ENCODE measurements at regions not wholly inside any gene's neighbourhood (a gene's known extent, or its start where the extent isn't known, plus 50 kb on each side); places are given as distances from the start of the nearest gene placed in this dataset.

DNA sequence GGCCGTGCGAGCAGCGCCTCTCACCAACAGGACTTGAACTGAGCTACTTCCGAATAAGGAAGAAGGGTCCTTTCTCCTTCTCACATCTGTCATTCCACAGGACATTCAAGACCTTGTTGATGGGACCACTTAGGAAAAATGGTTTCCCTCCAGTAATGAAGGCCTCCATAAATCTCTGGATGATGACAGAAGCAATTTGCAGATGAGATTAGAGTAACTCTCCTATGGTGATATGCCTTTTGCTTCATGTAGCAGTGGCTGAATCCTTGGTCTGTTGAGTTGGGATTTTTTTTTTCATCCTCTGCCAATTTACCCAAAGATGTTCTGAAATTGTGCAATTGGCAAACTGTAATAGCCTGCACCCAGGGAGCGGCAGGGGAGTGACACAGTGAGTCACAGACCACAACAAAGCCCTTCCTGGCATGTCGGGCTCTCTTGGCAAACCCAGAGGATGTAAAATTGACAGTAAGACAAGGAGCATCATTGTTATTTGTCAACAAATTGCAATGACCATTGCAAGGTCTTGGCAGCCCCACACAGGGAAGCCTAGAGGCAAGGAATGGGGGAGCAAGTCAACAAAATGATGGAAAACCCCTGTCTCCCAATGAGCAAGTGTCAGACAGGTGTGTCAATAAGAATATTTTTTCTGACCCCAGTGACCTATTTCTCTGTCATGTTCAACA, 275.9 kb downstream of the ACTL7B start:
- Histone ChIP-seq H2AK5ac (ENCODE audit: low read length, severe bottlenecking) (no peak overlapping the region), H3K23ac (ENCODE audit: low read length in 2 of 2) (no peak overlapping the region), H3K4me2 (ENCODE audit: low read length, poor library complexity, severe bottlenecking) (no peak overlapping the region), H3K18ac (ENCODE audit: low read depth in 1 of 2, low read length in 2 of 2) (no peak overlapping the region), H2BK120ac (ENCODE audit: low read depth, low read length) (no peak overlapping the region), H2BK5ac (ENCODE audit: low read depth, low read length, poor library complexity, severe bottlenecking) (no peak overlapping the region), H3K4me3 (ENCODE audit: insufficient read depth in 1 of 2, low read depth in 1 of 2, low read length in 2 of 2) (no peak overlapping the region), H3K9me3 (ENCODE audit: control insufficient read depth, low read length) (no peaks in the 10 kb centered on the region), H2BK15ac (ENCODE audit: low read depth, poor library complexity, severe bottlenecking) (no peak overlapping the region), H3K9ac (ENCODE audit: low read length) (no peak overlapping the region), H4K91ac (ENCODE audit: low read length) (no peak overlapping the region), H2AFZ (ENCODE audit: low read depth, low read length) (no peak overlapping the region), H3K79me1 (replicated peaks; ENCODE audit: low read length, poor library complexity, severe bottlenecking) (no peaks in the 10 kb centered on the region), H3K36me3 (ENCODE audit: control insufficient read depth in 1 of 2, insufficient read depth in 2 of 2, low read depth in 1 of 2, low read length in 2 of 2) (no peaks in the 10 kb centered on the region), H3K27me3 (ENCODE audit: control insufficient read depth in 1 of 2, insufficient read depth in 1 of 2, low read length in 2 of 2) (peaks cover 0 to 21% of the 10 kb centered on the region in 2 experiments), H3K14ac (ENCODE audit: low read length in 2 of 2) (no peak overlapping the region), H3K4me1 (ENCODE audit: control insufficient read depth, insufficient read depth, low read depth, low read length) (no peaks in the 10 kb centered on the region), H3K27ac (ENCODE audit: low read length, poor library complexity, severe bottlenecking) (no peak overlapping the region), H4K8ac (ENCODE audit: low read length) (no peak overlapping the region), H2BK12ac (ENCODE audit: low read length in 2 of 2) (no peak overlapping the region), H3K4ac (ENCODE audit: low read depth in 1 of 2, low read length in 2 of 2) (no peak overlapping the region)
- no peak for DNase-seq
- WGBS, result 84% methylated on average over 6 of the region's 6 CpGs

DNA sequence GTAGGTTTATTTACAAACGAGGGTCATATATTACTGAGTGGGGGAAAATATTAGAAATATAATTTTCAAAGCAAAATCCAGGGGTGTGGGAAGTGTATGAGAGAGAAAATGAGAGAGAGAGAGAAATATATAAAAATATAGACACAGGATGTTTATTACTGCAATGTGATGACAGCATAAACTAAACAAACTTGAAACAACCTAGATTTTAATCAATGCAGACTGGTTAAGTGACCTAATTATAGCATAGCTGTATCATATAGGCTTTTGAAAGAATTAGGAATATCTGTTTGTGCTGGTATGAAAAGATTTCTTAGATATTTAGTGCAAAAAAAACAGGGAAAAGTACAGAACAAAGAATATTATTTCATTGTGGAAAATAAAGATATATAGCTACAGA, 280.5 kb downstream of the ACTL7B start:
- Histone ChIP-seq H2BK12ac (ENCODE audit: low read length in 2 of 2) (no peak overlapping the region), H2AK5ac (ENCODE audit: low read length, severe bottlenecking) (no peak overlapping the region), H3K14ac (ENCODE audit: low read length in 2 of 2) (no peak overlapping the region), H3K23ac (ENCODE audit: low read length in 2 of 2) (no peak overlapping the region), H3K79me1 (replicated peaks; ENCODE audit: low read length, poor library complexity, severe bottlenecking) (no peaks in the 10 kb centered on the region), H3K27ac (ENCODE audit: low read length, poor library complexity, severe bottlenecking) (no peak overlapping the region), H2BK15ac (ENCODE audit: low read depth, poor library complexity, severe bottlenecking) (no peak overlapping the region), H3K9me3 (ENCODE audit: control insufficient read depth, low read length) (no peaks in the 10 kb centered on the region), H3K4me3 (ENCODE audit: insufficient read depth in 1 of 2, low read depth in 1 of 2, low read length in 2 of 2) (no peak overlapping the region), H3K27me3 (ENCODE audit: control insufficient read depth in 1 of 2, insufficient read depth in 1 of 2, low read length in 2 of 2) (peaks cover 0 to 21% of the 10 kb centered on the region in 2 experiments), H3K9ac (ENCODE audit: low read length) (no peak overlapping the region), H4K8ac (ENCODE audit: low read length) (no peak overlapping the region), H3K36me3 (ENCODE audit: control insufficient read depth in 1 of 2, insufficient read depth in 2 of 2, low read depth in 1 of 2, low read length in 2 of 2) (no peaks in the 10 kb centered on the region), H3K4me2 (ENCODE audit: low read length, poor library complexity, severe bottlenecking) (no peak overlapping the region), H2BK5ac (ENCODE audit: low read depth, low read length, poor library complexity, severe bottlenecking) (no peak overlapping the region), H3K4me1 (ENCODE audit: control insufficient read depth, insufficient read depth, low read depth, low read length) (no peaks in the 10 kb centered on the region), H3K4ac (ENCODE audit: low read depth in 1 of 2, low read length in 2 of 2) (no peak overlapping the region), H4K91ac (ENCODE audit: low read length) (no peak overlapping the region), H2AFZ (ENCODE audit: low read depth, low read length) (no peak overlapping the region), H3K18ac (ENCODE audit: low read depth in 1 of 2, low read length in 2 of 2) (no peak overlapping the region), H2BK120ac (ENCODE audit: low read depth, low read length) (no peak overlapping the region)
- DNase-seq, result peak; percentile 21
- WGBS, result 88% methylated on average over 1 of the region's 1 CpG

DNA sequence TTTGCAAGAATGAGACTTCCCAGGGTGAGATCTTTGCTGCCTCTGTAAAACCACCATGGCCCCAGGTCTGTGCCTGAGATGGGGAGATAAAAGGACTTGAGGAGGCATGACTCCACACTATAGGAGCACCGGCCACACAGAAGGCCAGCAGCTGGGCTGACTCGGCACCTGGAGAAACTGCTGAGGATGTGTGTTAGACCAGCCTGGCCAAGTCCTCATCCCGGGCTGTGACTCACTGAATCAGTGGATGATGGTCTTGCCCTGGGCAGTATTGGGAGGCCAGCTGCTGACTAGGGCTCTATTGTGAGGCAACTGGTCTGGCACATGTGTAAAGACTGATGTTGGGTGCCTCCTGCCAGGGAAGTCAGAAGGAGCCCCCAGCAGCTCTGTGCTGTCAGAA, 286.2 kb downstream of the ACTL7B start:
- Histone ChIP-seq H3K4me3 (ENCODE audit: insufficient read depth in 1 of 2, low read depth in 1 of 2, low read length in 2 of 2) (no peak overlapping the region), H3K9ac (ENCODE audit: low read length) (no peak overlapping the region), H3K27ac (ENCODE audit: low read length, poor library complexity, severe bottlenecking) (no peak overlapping the region), H3K27me3 (ENCODE audit: control insufficient read depth in 1 of 2, insufficient read depth in 1 of 2, low read length in 2 of 2) (no peaks in the 10 kb centered on the region), H3K4ac (ENCODE audit: low read depth in 1 of 2, low read length in 2 of 2) (peak overlapping the region; percentile 17 to 59), H3K23ac (ENCODE audit: low read length in 2 of 2) (no peak overlapping the region), H2BK15ac (ENCODE audit: low read depth, poor library complexity, severe bottlenecking) (no peak overlapping the region), H2BK5ac (ENCODE audit: low read depth, low read length, poor library complexity, severe bottlenecking) (no peak overlapping the region), H2AFZ (ENCODE audit: low read depth, low read length) (no peak overlapping the region), H3K4me1 (ENCODE audit: control insufficient read depth, insufficient read depth, low read depth, low read length) (no peaks in the 10 kb centered on the region), H2BK120ac (ENCODE audit: low read depth, low read length) (no peak overlapping the region), H3K14ac (ENCODE audit: low read length in 2 of 2) (no peak overlapping the region), H3K79me1 (replicated peaks; ENCODE audit: low read length, poor library complexity, severe bottlenecking) (no peaks in the 10 kb centered on the region), H4K8ac (ENCODE audit: low read length) (peak overlapping the region; percentile 35), H2AK5ac (ENCODE audit: low read length, severe bottlenecking) (no peak overlapping the region), H3K36me3 (ENCODE audit: control insufficient read depth in 1 of 2, insufficient read depth in 2 of 2, low read depth in 1 of 2, low read length in 2 of 2) (no peaks in the 10 kb centered on the region), H3K18ac (ENCODE audit: low read depth in 1 of 2, low read length in 2 of 2) (peak overlapping the region in 1 of 2 experiments; percentile 25), H3K9me3 (ENCODE audit: control insufficient read depth, low read length) (no peaks in the 10 kb centered on the region), H4K91ac (ENCODE audit: low read length) (no peak overlapping the region), H2BK12ac (ENCODE audit: low read length in 2 of 2) (peak overlapping the region in 1 of 2 experiments; percentile 8), H3K4me2 (ENCODE audit: low read length, poor library complexity, severe bottlenecking) (no peak overlapping the region)
- WGBS, result 41% methylated on average over 3 of the region's 3 CpGs
- peak; percentile 75 for DNase-seq

DNA sequence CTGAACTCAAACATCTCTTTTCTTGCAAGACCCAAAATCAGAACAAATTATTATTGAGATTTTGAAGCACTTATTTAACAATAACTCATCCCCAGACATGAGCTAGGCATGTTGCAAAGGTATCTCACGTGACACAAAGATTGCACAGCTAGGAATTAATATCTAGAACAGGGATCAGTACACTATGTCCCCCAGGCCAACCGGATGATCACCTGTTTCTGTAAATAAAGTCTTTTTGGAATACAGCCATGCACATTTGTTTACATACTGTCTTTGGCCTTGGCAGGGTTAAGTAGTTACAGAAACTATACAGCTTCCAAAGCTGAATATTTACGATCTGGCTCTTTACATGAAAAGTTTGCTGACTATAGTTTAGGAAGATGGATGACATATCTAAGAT, 287.7 kb downstream of the ACTL7B start:
- H3K9me3 ChIP-seq (ENCODE audit: control insufficient read depth, low read length), result no peaks in the 10 kb centered on the region
- no peaks in the 10 kb centered on the region for H3K79me1 ChIP-seq (replicated peaks; ENCODE audit: low read length, poor library complexity, severe bottlenecking)
- no peak overlapping the region for H2BK5ac ChIP-seq (ENCODE audit: low read depth, low read length, poor library complexity, severe bottlenecking)
- H3K9ac ChIP-seq (ENCODE audit: low read length), result no peak overlapping the region
- no peaks in the 10 kb centered on the region for H3K27me3 ChIP-seq (ENCODE audit: control insufficient read depth in 1 of 2, insufficient read depth in 1 of 2, low read length in 2 of 2)
- WGBS, result 29% methylated on average over 3 of the region's 3 CpGs
- no peaks in the 10 kb centered on the region for H3K4me1 ChIP-seq (ENCODE audit: control insufficient read depth, insufficient read depth, low read depth, low read length)
- H4K8ac ChIP-seq (ENCODE audit: low read length), result no peak overlapping the region
- DNase-seq, result no peak
- H3K36me3 ChIP-seq (ENCODE audit: control insufficient read depth in 1 of 2, insufficient read depth in 2 of 2, low read depth in 1 of 2, low read length in 2 of 2), result no peaks in the 10 kb centered on the region
- no peak overlapping the region for H3K14ac ChIP-seq (ENCODE audit: low read length in 2 of 2)
- no peak overlapping the region for H4K91ac ChIP-seq (ENCODE audit: low read length)
- H2BK120ac ChIP-seq (ENCODE audit: low read depth, low read length), result no peak overlapping the region
- no peak overlapping the region for H2BK12ac ChIP-seq (ENCODE audit: low read length in 2 of 2)
- H2AFZ ChIP-seq (ENCODE audit: low read depth, low read length), result no peak overlapping the region
- peak overlapping the region in 1 of 2 experiments; percentile 47 for H3K18ac ChIP-seq (ENCODE audit: low read depth in 1 of 2, low read length in 2 of 2)
- H2AK5ac ChIP-seq (ENCODE audit: low read length, severe bottlenecking), result no peak overlapping the region
- no peak overlapping the region for H3K4ac ChIP-seq (ENCODE audit: low read depth in 1 of 2, low read length in 2 of 2)
- no peak overlapping the region for H3K4me2 ChIP-seq (ENCODE audit: low read length, poor library complexity, severe bottlenecking)
- no peak overlapping the region for H3K23ac ChIP-seq (ENCODE audit: low read length in 2 of 2)
- H2BK15ac ChIP-seq (ENCODE audit: low read depth, poor library complexity, severe bottlenecking), result no peak overlapping the region
- H3K27ac ChIP-seq (ENCODE audit: low read length, poor library complexity, severe bottlenecking), result no peak overlapping the region
- no peak overlapping the region for H3K4me3 ChIP-seq (ENCODE audit: insufficient read depth in 1 of 2, low read depth in 1 of 2, low read length in 2 of 2)
